SU-DHL-6 (cell line): ENCODE measurements at regions not wholly inside any gene's neighbourhood (a gene's known extent, or its start where the extent isn't known, plus 50 kb on each side); places are given as distances from the start of the nearest gene placed in this dataset.

Experiments
- CTCF ChIP-seq: fragments of 200-600 bp; sonication (generic); IDR thresholded peaks from one replicate; pipeline ENCODE4 v1.5.1; 2017; ENCODE audit warnings: antibody characterized with exemption, mild to moderate bottlenecking, low read length, moderate library complexity; ENCODE audit not compliant: insufficient read depth, poor library complexity, severe bottlenecking
- EZH2phosphoT487 ChIP-seq: fragments of 200-600 bp; sonication (generic), shearing (Covaris generic); conservative IDR thresholded peaks from 2 replicates; pipeline ENCODE4 v1.6.1; 2018; ENCODE audit warnings: mild to moderate bottlenecking, antibody characterized with exemption, low read length, moderate library complexity, mixed read lengths

- no peak for TF ChIP-seq CTCF
- TF ChIP-seq EZH2phosphoT487 = no peak
Measured at GRCh38 chr5:60485361-60485760, 214.6 kb downstream of the DEPDC1B start.
